GM23338 (cell line): ENCODE measurements at regions not wholly inside any gene's neighbourhood (a gene's known extent, or its start where the extent isn't known, plus 50 kb on each side); places are given as distances from the start of the nearest gene placed in this dataset.

Experiments
- CREB1 ChIP-seq: fragments of 250-450 bp; sonication (Bioruptor Pico); IDR thresholded peaks from 2 replicates; pipeline ENCODE4 v1.5.0; 2020; ENCODE audit warnings: low read depth, mild to moderate bottlenecking, moderate library complexity
- CTCF ChIP-seq, 2 experiments: fragments of 200-600 bp in 1 of 2; sonication (generic) in 1 of 2; conservative IDR thresholded peaks; 2 replicates each; pipeline versions ENCODE4 v1.5.1 to v1.6.1; 2016 to 2017; ENCODE audit warnings: antibody characterized with exemption in 2 of 2, low read depth in 2 of 2, mild to moderate bottlenecking in 2 of 2, moderate library complexity in 1 of 2
- ETS1 ChIP-seq: IDR thresholded peaks from 2 replicates; pipeline ENCODE4 v1.6.1; 2016; ENCODE audit warnings: antibody characterized with exemption
- EZH2 ChIP-seq: fragments of 200-600 bp; sonication (generic); IDR thresholded peaks from one replicate; pipeline ENCODE4 v1.8.0; 2017; ENCODE audit warnings: antibody characterized with exemption, mild to moderate bottlenecking, low read depth; ENCODE audit not compliant: unreplicated experiment
- EZH2phosphoT487 ChIP-seq: fragments of 200-600 bp; sonication (generic); IDR thresholded peaks from one replicate; pipeline ENCODE4 v1.8.1; 2018; ENCODE audit warnings: antibody characterized with exemption; ENCODE audit not compliant: unreplicated experiment
- JUNB ChIP-seq: IDR thresholded peaks from one replicate; pipeline ENCODE4 v1.6.1; 2016; ENCODE audit warnings: antibody characterized with exemption; ENCODE audit not compliant: unreplicated experiment
- NANOG ChIP-seq: IDR thresholded peaks from 2 replicates; pipeline ENCODE4 v1.6.1; 2016; ENCODE audit warnings: antibody characterized with exemption, borderline replicate concordance
- POLR2AphosphoS5 ChIP-seq: IDR thresholded peaks from 2 replicates; pipeline ENCODE4 v1.6.1; 2016; ENCODE audit warnings: antibody characterized with exemption, low read depth
- REST ChIP-seq: IDR thresholded peaks from one replicate; pipeline ENCODE4 v1.6.1; 2018; ENCODE audit warnings: antibody characterized with exemption; ENCODE audit not compliant: unreplicated experiment
- STAT1 ChIP-seq: IDR thresholded peaks from one replicate; pipeline ENCODE4 v1.6.1; 2016; ENCODE audit warnings: antibody characterized with exemption; ENCODE audit not compliant: unreplicated experiment
- ZNF114 ChIP-seq: fragments of 250-450 bp; sonication (Bioruptor Pico); IDR thresholded peaks from 2 replicates; pipeline ENCODE4 v1.5.0; 2020; ENCODE audit warnings: mild to moderate bottlenecking, moderate library complexity
- ZNF462 ChIP-seq: fragments of 250-450 bp; sonication (Bioruptor Pico); IDR thresholded peaks from 2 replicates; pipeline ENCODE4 v1.5.0; 2020; ENCODE audit warnings: mild to moderate bottlenecking, moderate library complexity

GRCh38 chr11:30724274-30724673 lies 138.1 kb upstream of the MPPED2 start:
- no peak for TF ChIP-seq POLR2AphosphoS5
- TF ChIP-seq CTCF (conservative IDR thresholded peaks at IDR 0.05; ENCODE audit: low read depth in 2 of 2) = no peak
- no peak for TF ChIP-seq ETS1
- TF ChIP-seq ZNF114 = no peak
- no peak for TF ChIP-seq EZH2phosphoT487
- TF ChIP-seq NANOG = no peak
- TF ChIP-seq EZH2 = no peak
- no peak for TF ChIP-seq REST
- TF ChIP-seq JUNB = no peak
- no peak for TF ChIP-seq CREB1 (CRISPR knock-in tag)
- no peak for TF ChIP-seq STAT1
- TF ChIP-seq ZNF462 (CRISPR knock-in tag) = no peak
